GM23338 (cell line): ENCODE measurements at regions not wholly inside any gene's neighbourhood (a gene's known extent, or its start where the extent isn't known, plus 50 kb on each side); places are given as distances from the start of the nearest gene placed in this dataset.

Source experiments
- EZH2phosphoT487 ChIP-seq: fragments of 200-600 bp; sonication (generic); IDR thresholded peaks from one replicate; pipeline ENCODE4 v1.8.1; 2018; ENCODE audit warnings: antibody characterized with exemption; ENCODE audit not compliant: unreplicated experiment
- POLR2AphosphoS5 ChIP-seq: IDR thresholded peaks from 2 replicates; pipeline ENCODE4 v1.6.1; 2016; ENCODE audit warnings: antibody characterized with exemption, low read depth
- REST ChIP-seq: IDR thresholded peaks from one replicate; pipeline ENCODE4 v1.6.1; 2018; ENCODE audit warnings: antibody characterized with exemption; ENCODE audit not compliant: unreplicated experiment

GRCh38 chr1:40929155-40929554 lies 50.3 kb upstream of the CTPS1 start:
- TF ChIP-seq EZH2phosphoT487 (no peak), POLR2AphosphoS5 (no peak), REST (no peak)
